ENCODE measurements at regions not wholly inside any gene's neighbourhood (a gene's known extent, or its start where the extent isn't known, plus 50 kb on each side); places are given as distances from the start of the nearest gene placed in this dataset.

GRCh38 chr13:47310401-47310800, 413.5 kb upstream of the HTR2A start:
- CTCF ChIA-PET, result no interaction called here

GRCh38 chr13:47306991-47307390, 410.1 kb upstream of the HTR2A start:
- Histone ChIP-seq H3K27ac (ENCODE audit: extremely low read depth, low read depth, low read length) (no peak overlapping the region), H3K9me3 (ENCODE audit: control insufficient read depth, insufficient read depth, low read depth, low read length) (no peaks in the 10 kb centered on the region), H3K4me3 (ENCODE audit: low read depth, low read length) (no peak overlapping the region), H3K36me3 (ENCODE audit: control insufficient read depth in 2 of 2, insufficient read depth in 1 of 2, low read length in 2 of 2) (no peaks in the 10 kb centered on the region), H3K4me1 (ENCODE audit: control insufficient read depth, insufficient read depth, low read length) (no peaks in the 10 kb centered on the region)
- ChIA-PET CTCF (no interaction called here), POLR2A (no interaction called here)
- TF ChIP-seq ZNF214 (tag by site-specific recombination; IDR thresholded peaks at IDR 0.05; ENCODE audit: borderline replicate concordance) (no peak), ZNF112 (tag by site-specific recombination; IDR thresholded peaks at IDR 0.05) (no peak), ZNF280D (tag by site-specific recombination; IDR thresholded peaks at IDR 0.05) (no peak)
- TF ChIP-seq, protein P1, sequence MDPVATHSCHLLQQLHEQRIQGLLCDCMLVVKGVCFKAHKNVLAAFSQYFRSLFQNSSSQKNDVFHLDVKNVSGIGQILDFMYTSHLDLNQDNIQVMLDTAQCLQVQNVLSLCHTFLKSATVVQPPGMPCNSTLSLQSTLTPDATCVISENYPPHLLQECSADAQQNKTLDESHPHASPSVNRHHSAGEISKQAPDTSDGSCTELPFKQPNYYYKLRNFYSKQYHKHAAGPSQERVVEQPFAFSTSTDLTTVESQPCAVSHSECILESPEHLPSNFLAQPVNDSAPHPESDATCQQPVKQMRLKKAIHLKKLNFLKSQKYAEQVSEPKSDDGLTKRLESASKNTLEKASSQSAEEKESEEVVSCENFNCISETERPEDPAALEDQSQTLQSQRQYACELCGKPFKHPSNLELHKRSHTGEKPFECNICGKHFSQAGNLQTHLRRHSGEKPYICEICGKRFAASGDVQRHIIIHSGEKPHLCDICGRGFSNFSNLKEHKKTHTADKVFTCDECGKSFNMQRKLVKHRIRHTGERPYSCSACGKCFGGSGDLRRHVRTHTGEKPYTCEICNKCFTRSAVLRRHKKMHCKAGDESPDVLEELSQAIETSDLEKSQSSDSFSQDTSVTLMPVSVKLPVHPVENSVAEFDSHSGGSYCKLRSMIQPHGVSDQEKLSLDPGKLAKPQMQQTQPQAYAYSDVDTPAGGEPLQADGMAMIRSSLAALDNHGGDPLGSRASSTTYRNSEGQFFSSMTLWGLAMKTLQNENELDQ (tag by site-specific recombination; IDR thresholded peaks at IDR 0.05; ENCODE audit: low read depth), result no peak

More at GRCh38 chr13:47310401-47310800, 413.5 kb upstream of the HTR2A start:
- Histone ChIP-seq H3K9me3 (ENCODE audit: control insufficient read depth, insufficient read depth, low read depth, low read length) (no peaks in the 10 kb centered on the region), H3K4me3 (ENCODE audit: low read depth, low read length) (no peak overlapping the region), H3K4me1 (ENCODE audit: control insufficient read depth, insufficient read depth, low read length) (no peaks in the 10 kb centered on the region), H3K36me3 (ENCODE audit: control insufficient read depth in 2 of 2, insufficient read depth in 1 of 2, low read length in 2 of 2) (no peaks in the 10 kb centered on the region), H3K27ac (ENCODE audit: extremely low read depth, low read depth, low read length) (no peak overlapping the region)
- TF ChIP-seq ZBTB1 (tag by site-specific recombination; IDR thresholded peaks at IDR 0.05) (no peak), ZNF560 (tag by site-specific recombination; IDR thresholded peaks at IDR 0.05; ENCODE audit: borderline replicate concordance) (no peak), ZNF398 (tag by site-specific recombination; IDR thresholded peaks at IDR 0.05) (no peak), ZNF10 (tag by site-specific recombination; IDR thresholded peaks at IDR 0.05) (no peak), ZNF571 (tag by site-specific recombination; IDR thresholded peaks at IDR 0.05) (no peak), ZNF791 (tag by site-specific recombination; IDR thresholded peaks at IDR 0.05) (no peak), ZNF24 (tag by site-specific recombination; IDR thresholded peaks at IDR 0.05) (no peak), EGR2 (tag by site-specific recombination; IDR thresholded peaks at IDR 0.05; ENCODE audit: low read depth) (no peak), ZNF292 (tag by site-specific recombination; IDR thresholded peaks at IDR 0.05; ENCODE audit: borderline replicate concordance, low read depth) (no peak), ZNF354C (tag by site-specific recombination; IDR thresholded peaks at IDR 0.05; ENCODE audit: borderline replicate concordance, low read depth) (no peak), ZBTB7A (tag by site-specific recombination; IDR thresholded peaks at IDR 0.05; ENCODE audit: low read depth) (no peak), ZNF843 (tag by site-specific recombination; IDR thresholded peaks at IDR 0.05) (no peak), SCRT1 (tag by site-specific recombination; IDR thresholded peaks at IDR 0.05; ENCODE audit: borderline replicate concordance) (no peak)
- TF ChIP-seq, protein P2, sequence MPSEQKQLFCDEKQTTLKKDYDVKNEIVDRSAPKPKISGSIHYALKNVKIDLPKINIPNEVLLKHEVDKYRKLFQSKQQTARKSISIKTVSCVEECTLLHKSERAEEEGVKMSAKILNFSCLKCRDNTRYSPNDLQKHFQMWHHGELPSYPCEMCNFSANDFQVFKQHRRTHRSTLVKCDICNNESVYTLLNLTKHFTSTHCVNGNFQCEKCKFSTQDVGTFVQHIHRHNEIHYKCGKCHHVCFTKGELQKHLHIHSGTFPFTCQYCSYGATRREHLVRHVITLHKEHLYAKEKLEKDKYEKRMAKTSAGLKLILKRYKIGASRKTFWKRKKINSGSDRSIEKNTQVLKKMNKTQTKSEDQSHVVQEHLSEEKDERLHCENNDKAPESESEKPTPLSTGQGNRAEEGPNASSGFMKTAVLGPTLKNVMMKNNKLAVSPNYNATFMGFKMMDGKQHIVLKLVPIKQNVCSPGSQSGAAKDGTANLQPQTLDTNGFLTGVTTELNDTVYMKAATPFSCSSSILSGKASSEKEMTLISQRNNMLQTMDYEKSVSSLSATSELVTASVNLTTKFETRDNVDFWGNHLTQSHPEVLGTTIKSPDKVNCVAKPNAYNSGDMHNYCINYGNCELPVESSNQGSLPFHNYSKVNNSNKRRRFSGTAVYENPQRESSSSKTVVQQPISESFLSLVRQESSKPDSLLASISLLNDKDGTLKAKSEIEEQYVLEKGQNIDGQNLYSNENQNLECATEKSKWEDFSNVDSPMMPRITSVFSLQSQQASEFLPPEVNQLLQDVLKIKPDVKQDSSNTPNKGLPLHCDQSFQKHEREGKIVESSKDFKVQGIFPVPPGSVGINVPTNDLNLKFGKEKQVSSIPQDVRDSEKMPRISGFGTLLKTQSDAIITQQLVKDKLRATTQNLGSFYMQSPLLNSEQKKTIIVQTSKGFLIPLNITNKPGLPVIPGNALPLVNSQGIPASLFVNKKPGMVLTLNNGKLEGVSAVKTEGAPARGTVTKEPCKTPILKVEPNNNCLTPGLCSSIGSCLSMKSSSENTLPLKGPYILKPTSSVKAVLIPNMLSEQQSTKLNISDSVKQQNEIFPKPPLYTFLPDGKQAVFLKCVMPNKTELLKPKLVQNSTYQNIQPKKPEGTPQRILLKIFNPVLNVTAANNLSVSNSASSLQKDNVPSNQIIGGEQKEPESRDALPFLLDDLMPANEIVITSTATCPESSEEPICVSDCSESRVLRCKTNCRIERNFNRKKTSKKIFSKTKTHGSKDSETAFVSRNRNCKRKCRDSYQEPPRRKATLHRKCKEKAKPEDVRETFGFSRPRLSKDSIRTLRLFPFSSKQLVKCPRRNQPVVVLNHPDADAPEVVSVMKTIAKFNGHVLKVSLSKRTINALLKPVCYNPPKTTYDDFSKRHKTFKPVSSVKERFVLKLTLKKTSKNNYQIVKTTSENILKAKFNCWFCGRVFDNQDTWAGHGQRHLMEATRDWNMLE (tag by site-specific recombination; conservative IDR thresholded peaks at IDR 0.05; ENCODE audit: low read depth), result no peak
- TF ChIP-seq, protein P3, sequence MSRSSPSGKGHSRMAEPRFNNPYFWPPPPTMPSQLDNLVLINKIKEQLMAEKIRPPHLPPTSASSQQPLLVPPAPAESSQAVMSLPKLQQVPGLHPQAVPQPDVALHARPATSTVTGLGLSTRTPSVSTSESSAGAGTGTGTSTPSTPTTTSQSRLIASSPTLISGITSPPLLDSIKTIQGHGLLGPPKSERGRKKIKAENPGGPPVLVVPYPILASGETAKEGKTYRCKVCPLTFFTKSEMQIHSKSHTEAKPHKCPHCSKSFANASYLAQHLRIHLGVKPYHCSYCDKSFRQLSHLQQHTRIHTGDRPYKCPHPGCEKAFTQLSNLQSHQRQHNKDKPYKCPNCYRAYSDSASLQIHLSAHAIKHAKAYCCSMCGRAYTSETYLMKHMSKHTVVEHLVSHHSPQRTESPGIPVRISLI (tag by site-specific recombination; IDR thresholded peaks at IDR 0.05), result no peak
- TF ChIP-seq, protein P4, sequence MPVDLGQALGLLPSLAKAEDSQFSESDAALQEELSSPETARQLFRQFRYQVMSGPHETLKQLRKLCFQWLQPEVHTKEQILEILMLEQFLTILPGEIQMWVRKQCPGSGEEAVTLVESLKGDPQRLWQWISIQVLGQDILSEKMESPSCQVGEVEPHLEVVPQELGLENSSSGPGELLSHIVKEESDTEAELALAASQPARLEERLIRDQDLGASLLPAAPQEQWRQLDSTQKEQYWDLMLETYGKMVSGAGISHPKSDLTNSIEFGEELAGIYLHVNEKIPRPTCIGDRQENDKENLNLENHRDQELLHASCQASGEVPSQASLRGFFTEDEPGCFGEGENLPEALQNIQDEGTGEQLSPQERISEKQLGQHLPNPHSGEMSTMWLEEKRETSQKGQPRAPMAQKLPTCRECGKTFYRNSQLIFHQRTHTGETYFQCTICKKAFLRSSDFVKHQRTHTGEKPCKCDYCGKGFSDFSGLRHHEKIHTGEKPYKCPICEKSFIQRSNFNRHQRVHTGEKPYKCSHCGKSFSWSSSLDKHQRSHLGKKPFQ (tag by site-specific recombination; IDR thresholded peaks at IDR 0.05), result no peak
- POLR2A ChIA-PET, result no interaction called here
